ENCODE measurements at regions not wholly inside any gene's neighbourhood (a gene's known extent, or its start where the extent isn't known, plus 50 kb on each side); places are given as distances from the start of the nearest gene placed in this dataset.

GRCh38 chr15:87805117-87805820 is 451.3 kb downstream of the NTRK3 start:
- no peak for DNase-seq (ENCODE audit: low spot score)

- DNase-seq (ENCODE audit: low spot score) = no peak
These were observed 452.1 kb downstream of the NTRK3 start for GRCh38 chr15:87804451-87804850.

- no peak for DNase-seq (ENCODE audit: low spot score)
These were observed 456.7 kb downstream of the NTRK3 start for GRCh38 chr15:87799838-87800237.

GRCh38 chr15:87799428-87799827 is 457.1 kb downstream of the NTRK3 start:
- DNase-seq (ENCODE audit: low spot score) = no peak

- no peak for DNase-seq (ENCODE audit: low spot score)
These were observed 462.8 kb downstream of the NTRK3 start for GRCh38 chr15:87793725-87794124.

GRCh38 chr15:87792250-87793040 is 464.1 kb downstream of the NTRK3 start:
- no peak for DNase-seq (ENCODE audit: low spot score)

- DNase-seq (ENCODE audit: low spot score) = no peak
These were observed 474.4 kb downstream of the NTRK3 start for GRCh38 chr15:87781959-87782625.

GRCh38 chr15:87779746-87780145 is 476.8 kb downstream of the NTRK3 start:
- no peak for DNase-seq (ENCODE audit: low spot score)

GRCh38 chr15:87778358-87778757 is 478.2 kb downstream of the NTRK3 start:
- DNase-seq (ENCODE audit: low spot score) = no peak

- no peak for DNase-seq (ENCODE audit: low spot score)
These were observed 479.4 kb downstream of the NTRK3 start for GRCh38 chr15:87777054-87777561.

GRCh38 chr15:87767516-87767915 is 489.0 kb downstream of the NTRK3 start:
- no peak for DNase-seq (ENCODE audit: low spot score)

GRCh38 chr15:87764461-87765240 is 491.9 kb downstream of the NTRK3 start:
- no peak for DNase-seq (ENCODE audit: low spot score)

GRCh38 chr15:87763837-87764236 is 492.7 kb downstream of the NTRK3 start:
- DNase-seq (ENCODE audit: low spot score) = no peak

GRCh38 chr15:87761736-87762509 is 494.6 kb downstream of the NTRK3 start:
- no peak for DNase-seq (ENCODE audit: low spot score)

- DNase-seq (ENCODE audit: low spot score) = no peak
These were observed 495.8 kb downstream of the NTRK3 start for GRCh38 chr15:87760547-87761314.

- DNase-seq (ENCODE audit: low spot score) = no peak
These were observed 497.6 kb downstream of the NTRK3 start for GRCh38 chr15:87758794-87759418.

- no peak for DNase-seq (ENCODE audit: low spot score)
These were observed 499.5 kb downstream of the NTRK3 start for GRCh38 chr15:87757084-87757483.

GRCh38 chr15:87756072-87756471 is 500.5 kb downstream of the NTRK3 start:
- no peak for DNase-seq (ENCODE audit: low spot score)

GRCh38 chr15:87755226-87755625 is 501.3 kb downstream of the NTRK3 start:
- DNase-seq (ENCODE audit: low spot score) = no peak

GRCh38 chr15:87753539-87753938 is 503.0 kb downstream of the NTRK3 start:
- DNase-seq (ENCODE audit: low spot score) = no peak

Data from HuH-7 (cell line).